H7 (cell line): ENCODE measurements at regions not wholly inside any gene's neighbourhood (a gene's known extent, or its start where the extent isn't known, plus 50 kb on each side); places are given as distances from the start of the nearest gene placed in this dataset.
A peak's percentile ranks its signal among the peaks of the same experiment; 100 is the strongest.

Experiments used
- DNase-seq: peaks from one replicate; pipeline ENCODE4 v3.0.0; 2012
- H3K27me3 ChIP-seq: 2 replicates; pipeline ENCODE4 v1.6.0; 2011; ENCODE audit warnings: mild to moderate bottlenecking, low read length; ENCODE audit not compliant: control insufficient read depth, insufficient read depth
- H3K36me3 ChIP-seq: replicated peaks from 2 replicates; pipeline ENCODE4 v1.5.1; 2011; ENCODE audit warnings: low read length; ENCODE audit not compliant: control insufficient read depth, insufficient read depth
- H3K4me3 ChIP-seq: 2 replicates; pipeline ENCODE4 v1.5.1; 2011; ENCODE audit warnings: low read depth, mild to moderate bottlenecking, control low read depth, low read length, moderate library complexity; ENCODE audit not compliant: insufficient read depth

DNA sequence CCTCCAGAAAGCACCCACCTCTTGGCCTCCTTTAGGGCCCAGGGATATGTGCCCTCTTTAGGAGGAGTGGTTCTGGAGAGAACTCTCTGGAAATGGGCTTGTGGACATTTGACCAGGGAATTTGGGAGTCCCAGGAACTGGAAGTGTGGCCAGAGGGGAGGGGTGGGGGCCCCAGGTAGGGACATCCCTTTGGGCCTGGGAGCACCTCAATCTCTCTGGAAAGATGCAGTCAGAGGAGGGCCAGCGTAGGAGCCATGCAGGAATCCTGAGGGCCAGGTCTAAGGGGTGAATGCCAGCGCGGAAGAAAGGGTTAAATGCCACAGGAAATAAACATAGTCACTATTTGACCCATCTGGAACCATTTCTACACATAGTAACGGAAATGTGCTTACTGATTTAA is 50.3 kb upstream of the ITGA11 start:
- Histone ChIP-seq H3K4me3 (no peak overlapping the region), H3K36me3 (no peaks in the 10 kb centered on the region), H3K27me3 (no peaks in the 10 kb centered on the region)
- DNase-seq, result no peak

DNA sequence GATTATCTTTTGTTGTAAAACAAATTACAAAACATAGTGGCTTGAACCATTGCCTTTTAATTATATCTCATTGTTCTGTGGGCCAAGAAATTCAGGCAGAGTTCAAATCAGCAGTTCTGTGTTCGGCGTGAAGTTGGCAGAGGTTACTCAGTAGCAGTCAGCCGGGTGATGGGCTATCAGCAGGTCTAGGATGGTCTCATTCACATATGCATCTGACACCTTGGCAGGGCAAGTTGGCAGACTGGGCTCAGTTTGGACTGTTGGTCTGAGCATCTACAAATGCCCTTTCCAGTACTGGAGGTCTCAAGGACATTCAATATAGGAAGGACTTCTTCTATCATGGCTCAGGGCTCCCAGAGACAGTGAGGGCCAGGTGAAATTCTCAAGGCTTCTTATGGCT is 51.2 kb upstream of the ITGA11 start:
- no peaks in the 10 kb centered on the region for H3K36me3 ChIP-seq
- no peaks in the 10 kb centered on the region for H3K27me3 ChIP-seq
- DNase-seq, result no peak
- H3K4me3 ChIP-seq, result no peak overlapping the region

DNA sequence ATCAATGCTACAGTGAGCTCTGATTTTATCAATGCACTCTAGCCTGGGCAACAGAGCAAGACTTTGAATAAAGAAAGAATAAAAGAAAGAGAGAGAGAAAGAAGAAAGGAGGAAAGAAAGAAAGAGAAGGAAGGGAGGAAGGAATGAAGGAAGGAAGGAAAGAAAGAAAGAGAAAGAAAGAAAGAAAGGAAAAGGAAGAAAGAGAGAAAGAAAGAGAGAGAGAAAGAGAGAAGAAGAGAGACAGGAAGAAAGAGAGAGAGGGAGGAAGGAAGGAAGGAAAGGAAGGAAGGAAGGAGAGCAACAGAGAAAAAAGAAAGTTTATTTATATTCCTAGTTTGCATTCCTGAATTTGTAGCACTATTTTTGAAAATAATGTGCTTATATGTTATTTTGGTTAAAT is 52.3 kb upstream of the ITGA11 start:
- Histone ChIP-seq H3K4me3 (no peak overlapping the region), H3K36me3 (no peaks in the 10 kb centered on the region), H3K27me3 (no peaks in the 10 kb centered on the region)
- DNase-seq, result no peak

DNA sequence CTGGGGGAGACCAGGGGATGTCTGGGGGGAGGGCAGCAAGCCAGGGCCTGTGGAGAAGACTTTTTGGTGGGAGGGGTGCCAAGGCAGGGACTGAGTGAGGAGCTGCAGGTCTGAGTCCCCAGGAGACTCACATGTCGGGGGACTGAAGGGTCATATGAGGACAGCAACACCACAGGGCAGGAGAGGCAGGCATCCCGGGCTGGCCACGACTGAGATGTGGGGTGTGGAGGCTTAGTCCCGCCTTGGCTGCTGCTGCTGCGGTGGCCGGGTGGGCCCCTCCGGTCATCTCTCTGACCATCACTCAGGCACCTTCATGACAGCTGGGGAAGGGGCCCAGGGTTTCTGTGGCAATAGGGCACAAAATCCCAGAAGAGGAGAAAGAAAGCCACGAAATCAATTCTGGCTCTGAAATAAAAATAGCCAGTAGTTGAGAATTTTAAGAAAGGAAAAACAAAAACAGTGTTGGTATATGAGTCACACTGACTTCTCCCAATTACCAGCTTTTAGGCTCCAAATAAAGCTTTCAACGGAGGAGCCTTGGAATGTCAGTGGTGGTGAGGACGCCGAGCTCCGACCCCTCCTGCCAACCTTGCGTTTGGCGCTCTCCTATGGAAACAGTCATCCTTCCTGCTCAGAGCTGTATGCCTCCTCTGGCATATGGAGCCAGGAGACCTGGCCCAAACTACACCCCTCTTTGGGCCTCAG is 52.9 kb upstream of the ITGA11 start:
- Histone ChIP-seq H3K27me3 (no peaks in the 10 kb centered on the region), H3K4me3 (no peak overlapping the region), H3K36me3 (no peaks in the 10 kb centered on the region)
- DNase-seq, result peak; percentile 37

DNA sequence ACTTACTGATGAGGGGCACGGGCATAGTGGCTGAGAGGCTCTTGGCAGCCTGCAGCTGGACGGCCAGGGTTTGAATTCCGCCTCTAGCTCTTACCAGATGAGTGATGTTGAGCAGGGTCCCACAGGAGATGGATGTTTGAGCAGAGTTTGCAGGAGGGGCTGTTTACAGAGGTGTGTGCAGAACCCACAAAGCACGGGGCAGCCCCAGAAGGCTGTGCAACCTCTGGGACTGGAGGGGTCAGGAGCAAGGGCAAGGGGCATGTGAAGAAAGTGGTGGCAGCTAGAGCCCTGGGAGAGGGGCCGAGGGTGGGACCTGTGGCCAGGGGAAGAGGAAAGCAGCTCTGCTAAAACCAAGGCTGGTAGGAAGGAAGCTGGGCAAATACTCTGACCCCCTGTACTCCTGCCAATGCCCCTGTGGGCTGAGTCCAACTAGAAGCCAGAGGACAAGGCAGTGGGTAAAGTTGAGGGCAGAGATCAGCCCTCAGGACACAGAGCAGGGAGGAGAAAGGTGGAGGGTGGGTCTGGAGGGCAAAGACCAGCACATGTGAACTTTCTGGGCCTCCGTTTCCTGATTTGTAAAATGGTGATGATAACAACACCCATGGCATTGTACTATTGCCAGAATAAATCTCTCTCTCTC is 53.9 kb upstream of the ITGA11 start:
- no peaks in the 10 kb centered on the region for H3K36me3 ChIP-seq
- H3K4me3 ChIP-seq, result no peak overlapping the region
- no peaks in the 10 kb centered on the region for H3K27me3 ChIP-seq
- no peak for DNase-seq

DNA sequence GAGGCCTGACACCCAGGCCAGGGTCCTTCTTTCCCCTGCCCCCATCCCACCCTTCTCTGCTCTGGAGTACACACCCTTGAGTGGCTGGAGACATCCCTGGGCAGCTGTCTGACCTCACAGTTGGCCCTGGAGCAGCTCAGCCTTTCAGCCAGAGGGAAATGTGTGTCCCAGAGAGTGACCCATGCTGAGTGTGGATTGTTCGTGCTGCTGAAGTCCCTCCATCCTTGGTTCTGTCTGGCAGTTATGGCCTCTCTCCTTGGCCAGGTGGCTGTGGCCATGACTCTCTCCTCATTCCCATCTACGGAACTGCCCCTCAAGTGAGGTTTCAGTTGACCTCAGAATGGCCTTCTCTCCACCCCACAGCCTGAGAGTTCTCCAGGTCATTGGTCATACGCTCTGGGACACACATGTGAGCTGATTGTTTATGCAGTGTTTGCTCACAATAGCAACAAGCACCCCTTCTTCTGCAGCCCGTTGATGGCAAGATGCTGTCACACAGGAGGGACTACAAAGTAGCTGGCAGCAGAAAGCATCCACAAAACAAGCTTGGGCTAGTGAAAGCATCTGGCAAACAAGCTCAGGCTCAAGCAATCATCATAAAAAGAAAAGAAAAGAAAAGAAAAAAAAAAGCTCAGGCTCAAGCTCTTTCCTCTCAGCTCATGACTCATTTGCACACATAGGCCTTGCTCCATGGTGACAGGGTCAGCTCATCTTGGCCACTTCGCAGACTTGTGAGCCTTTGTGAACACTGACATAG is 55.3 kb upstream of the ITGA11 start:
- no peak overlapping the region for H3K4me3 ChIP-seq
- no peak for DNase-seq
- H3K36me3 ChIP-seq, result no peaks in the 10 kb centered on the region
- no peaks in the 10 kb centered on the region for H3K27me3 ChIP-seq

DNA sequence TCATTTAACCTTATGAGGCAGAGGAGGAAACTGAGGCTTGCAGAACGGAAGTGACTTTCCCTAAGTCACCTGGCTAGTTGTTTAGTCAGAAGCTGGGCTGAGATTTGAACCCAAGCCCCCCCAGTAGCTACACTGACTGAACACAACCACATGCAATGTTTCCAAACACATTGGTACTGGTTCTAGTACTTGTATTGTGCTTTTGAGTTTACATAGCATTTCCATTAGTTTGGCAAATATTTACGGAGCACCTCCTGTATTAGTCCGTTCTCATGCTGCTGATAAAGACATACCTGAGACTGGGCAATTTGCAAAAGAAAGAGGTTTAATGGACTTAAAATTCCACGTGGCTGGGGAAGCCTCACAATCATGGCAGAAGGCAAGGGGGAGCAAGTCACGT is 56.3 kb upstream of the ITGA11 start:
- H3K27me3 ChIP-seq, result no peaks in the 10 kb centered on the region
- no peaks in the 10 kb centered on the region for H3K36me3 ChIP-seq
- no peak overlapping the region for H3K4me3 ChIP-seq
- DNase-seq, result no peak

DNA sequence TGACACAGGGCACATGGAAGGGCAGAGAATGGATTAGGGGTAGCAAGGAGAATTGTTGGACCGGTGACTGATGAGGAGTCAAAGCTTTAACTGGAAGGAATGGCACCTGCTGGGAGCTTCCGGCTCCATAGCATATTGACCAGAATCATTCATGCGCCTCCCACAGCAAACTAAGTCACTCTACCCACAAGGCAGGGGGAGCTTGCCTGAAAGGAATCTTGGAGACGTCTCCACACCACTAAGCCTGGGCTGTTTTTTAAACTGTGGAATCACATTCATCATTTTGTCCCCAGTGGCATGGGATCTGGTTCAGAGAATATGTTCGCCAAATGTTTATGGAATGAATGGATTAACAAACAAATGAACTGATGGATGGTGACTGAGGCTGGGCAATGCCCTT is 57.0 kb upstream of the ITGA11 start:
- no peaks in the 10 kb centered on the region for H3K36me3 ChIP-seq
- no peak for DNase-seq

DNA sequence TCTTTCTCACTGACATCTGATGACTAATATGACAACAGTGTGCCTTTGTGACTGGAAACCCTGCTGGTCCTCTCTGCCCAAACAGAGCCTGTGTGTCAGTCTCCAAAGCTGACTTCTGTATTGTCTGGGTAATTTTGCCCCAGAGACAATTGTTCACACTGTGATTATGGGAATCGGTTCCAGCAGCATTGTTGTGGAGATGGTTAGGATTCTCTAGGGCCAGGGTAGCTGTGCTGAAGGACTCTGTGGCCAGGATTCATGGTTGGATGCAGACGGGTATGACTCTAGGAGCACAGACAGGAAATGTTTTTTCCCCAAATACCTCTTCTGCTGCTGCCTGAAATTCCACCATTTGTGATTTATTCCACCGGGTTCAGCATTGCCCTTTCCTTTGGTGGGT is 57.5 kb upstream of the ITGA11 start:
- DNase-seq, result no peak
- Histone ChIP-seq H3K36me3 (no peaks in the 10 kb centered on the region), H3K4me3 (no peak overlapping the region), H3K27me3 (no peaks in the 10 kb centered on the region)

More for the DNA sequence above, 57.0 kb upstream of the ITGA11 start:
- H3K4me3 ChIP-seq, result no peak overlapping the region
- H3K27me3 ChIP-seq, result no peaks in the 10 kb centered on the region

DNA sequence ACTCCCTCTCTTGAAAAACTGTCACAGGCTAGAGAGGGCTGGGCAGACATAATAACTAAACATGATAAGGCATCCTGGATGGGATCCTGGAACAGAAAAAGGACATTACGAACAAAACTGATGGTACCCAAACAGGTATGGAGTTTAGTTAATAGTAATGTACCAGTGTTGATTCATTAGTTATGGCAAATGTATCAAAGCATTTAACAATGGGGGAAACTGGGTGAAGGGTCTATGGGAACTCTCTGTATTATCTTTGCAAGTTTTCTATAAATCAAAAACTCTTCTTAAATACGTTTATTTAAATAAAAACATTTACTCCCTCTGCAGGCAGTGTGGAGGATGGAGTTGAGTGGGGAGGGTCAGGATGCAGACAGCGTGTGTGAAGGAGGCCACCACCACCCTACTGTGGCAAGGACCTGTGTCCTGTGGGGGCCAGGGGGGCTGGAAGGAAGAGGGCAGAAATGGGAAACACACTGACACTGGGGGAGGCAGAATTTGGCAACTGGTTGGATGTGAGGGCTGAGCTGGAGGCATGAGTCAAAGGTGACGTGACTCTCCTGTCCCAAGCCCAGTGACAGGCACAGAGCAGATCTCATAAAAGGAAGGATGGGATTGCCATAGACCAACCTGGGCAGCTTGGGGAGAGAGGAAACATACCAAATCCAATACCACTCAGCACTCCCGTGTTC is 59.6 kb upstream of the ITGA11 start:
- Histone ChIP-seq H3K27me3 (no peaks in the 10 kb centered on the region), H3K36me3 (no peaks in the 10 kb centered on the region), H3K4me3 (no peak overlapping the region)
- DNase-seq, result no peak

DNA sequence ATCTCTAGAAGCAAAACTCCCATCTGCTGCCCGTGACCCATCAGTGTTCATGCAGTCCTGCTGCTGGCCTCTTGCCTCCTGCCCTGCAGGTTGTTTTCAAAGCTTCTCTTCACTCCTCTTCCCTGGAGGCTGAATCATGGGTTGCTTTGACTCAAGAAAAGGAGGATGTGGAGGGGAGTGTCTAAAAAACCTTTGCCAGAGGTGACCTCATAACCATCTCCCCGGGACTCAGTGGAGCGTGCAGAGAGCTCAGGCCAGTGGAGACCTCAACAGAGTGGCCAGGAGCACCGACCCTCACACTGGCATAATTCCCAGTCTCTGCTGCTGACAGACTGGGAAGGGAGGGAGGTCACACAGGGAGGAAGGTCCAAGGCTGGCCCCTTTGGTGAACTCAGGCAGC is 60.9 kb upstream of the ITGA11 start:
- H3K27me3 ChIP-seq, result no peaks in the 10 kb centered on the region
- no peak overlapping the region for H3K4me3 ChIP-seq
- peak; percentile 7 for DNase-seq
- no peaks in the 10 kb centered on the region for H3K36me3 ChIP-seq

DNA sequence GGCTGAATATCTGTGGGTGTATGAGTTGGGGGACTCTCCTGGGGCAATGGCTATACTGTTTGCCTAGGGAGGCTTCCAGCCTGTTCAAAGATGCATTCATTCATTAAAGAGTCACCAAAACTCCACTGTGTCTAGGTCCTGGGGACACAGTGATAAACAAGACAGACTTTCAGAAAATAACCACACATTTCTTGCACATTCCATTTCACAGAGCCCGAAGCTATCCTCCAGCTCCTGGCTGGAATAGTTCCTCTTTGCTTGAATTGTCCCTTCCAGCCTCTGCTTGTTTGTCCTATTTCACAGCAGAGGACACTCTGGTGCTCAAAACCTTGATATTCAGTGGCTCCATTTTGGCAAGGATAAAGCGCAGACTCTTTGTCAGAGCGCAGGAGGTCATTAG is 61.7 kb upstream of the ITGA11 start:
- DNase-seq, result peak; percentile 7
- Histone ChIP-seq H3K4me3 (no peak overlapping the region), H3K27me3 (no peaks in the 10 kb centered on the region), H3K36me3 (no peaks in the 10 kb centered on the region)

DNA sequence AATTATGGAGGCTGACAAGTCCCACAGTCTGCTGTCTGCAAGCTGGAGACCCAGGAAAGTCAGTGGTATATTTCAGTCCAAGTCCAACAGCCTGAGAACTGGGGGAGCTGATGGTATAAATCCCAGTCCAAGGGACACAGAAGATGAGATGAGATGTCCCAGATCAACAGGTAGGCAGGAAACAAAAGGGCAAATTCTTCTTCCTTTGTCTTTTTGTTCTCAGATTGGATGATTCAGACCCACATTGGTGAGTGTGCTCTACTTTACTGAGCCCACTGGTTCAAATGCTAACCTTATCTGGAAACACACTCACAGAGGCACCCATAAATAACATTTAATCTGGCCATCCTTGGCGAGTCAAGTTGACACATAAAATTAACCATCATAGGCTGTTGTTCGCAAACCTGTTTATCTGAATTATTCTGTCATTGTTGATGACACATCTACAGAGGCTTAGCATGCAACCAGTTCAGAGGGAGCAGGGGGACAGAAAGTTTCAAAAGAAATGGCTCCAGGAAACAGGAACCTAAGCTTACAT is 62.7 kb upstream of the ITGA11 start:
- Histone ChIP-seq H3K27me3 (no peaks in the 10 kb centered on the region), H3K36me3 (no peaks in the 10 kb centered on the region), H3K4me3 (no peak overlapping the region)
- no peak for DNase-seq

DNA sequence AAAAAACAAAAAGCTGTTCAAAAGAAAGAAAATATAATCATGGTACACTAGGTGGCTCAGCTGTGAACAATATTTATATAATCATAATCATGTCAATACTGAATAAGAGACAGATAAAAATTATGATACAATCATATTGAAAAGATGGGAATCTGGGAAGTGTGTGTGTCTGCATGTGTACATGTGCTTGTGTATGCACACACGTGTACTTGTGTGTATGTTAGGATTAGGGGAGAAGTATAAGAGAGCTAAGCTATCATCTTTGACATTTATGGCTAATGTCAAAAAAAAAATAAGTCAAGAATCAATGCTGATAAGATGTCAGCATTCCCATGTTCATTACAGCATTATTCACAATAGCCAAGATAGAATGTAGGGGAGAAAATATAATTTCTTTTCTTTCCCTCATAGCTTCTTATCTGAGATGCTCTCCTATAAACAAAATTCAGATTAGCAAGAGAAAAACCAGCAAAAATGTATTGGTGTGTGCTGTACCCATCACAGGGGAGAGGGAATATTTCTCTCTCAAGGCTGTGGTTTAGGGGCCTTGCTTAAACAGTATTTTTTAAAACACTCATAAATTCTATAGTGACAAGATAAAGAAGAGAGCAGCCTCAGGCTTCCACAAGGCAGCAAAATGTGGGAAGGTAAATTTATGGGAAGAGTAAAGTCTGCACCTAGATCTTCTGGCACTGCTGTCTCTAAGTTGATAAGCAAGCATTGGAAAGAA is 63.4 kb upstream of the ITGA11 start:
- H3K4me3 ChIP-seq, result no peak overlapping the region
- no peak for DNase-seq
- no peaks in the 10 kb centered on the region for H3K27me3 ChIP-seq
- H3K36me3 ChIP-seq, result no peaks in the 10 kb centered on the region
